ENCODE measurements at regions not wholly inside any gene's neighbourhood (a gene's known extent, or its start where the extent isn't known, plus 50 kb on each side); places are given as distances from the start of the nearest gene placed in this dataset.

DNA sequence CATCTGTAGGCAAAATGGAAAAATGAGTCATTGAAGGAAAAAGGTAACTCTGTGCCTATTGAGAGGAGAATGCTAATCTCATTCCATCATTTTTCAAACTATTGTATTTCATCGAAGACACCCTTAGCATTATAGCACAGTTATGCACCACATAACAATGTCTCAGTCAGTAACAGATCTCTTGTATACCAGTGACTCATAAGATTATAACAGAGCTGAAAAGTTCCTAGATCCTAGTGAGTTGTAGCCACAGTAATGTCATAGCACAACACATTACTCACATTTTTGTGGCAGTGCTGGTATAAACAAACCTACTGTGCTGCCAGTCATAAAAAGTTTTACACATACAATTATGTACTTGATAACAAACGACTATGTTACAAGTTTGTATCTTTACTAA, 1077.6 kb downstream of the DIAPH3 start:
- TF ChIP-seq EZH2 (conservative IDR thresholded peaks at IDR 0.05; ENCODE audit: low read depth, low read length) (no peak), POLR2AphosphoS5 (IDR thresholded peaks at IDR 0.05; ENCODE audit: low read depth, low read length) (no peak), ATF7-NPFF (CRISPR knock-in tag; IDR thresholded peaks at IDR 0.05; ENCODE audit: low read depth) (no peak), REPIN1 (CRISPR knock-in tag; IDR thresholded peaks at IDR 0.05; ENCODE audit: borderline replicate concordance, low read depth) (no peak), RBM39 (IDR thresholded peaks at IDR 0.05; ENCODE audit: low read depth, low read length, poor library complexity, severe bottlenecking) (no peak)

All from HepG2 (cell line).